OCI-LY1 (cell line): ENCODE measurements at regions not wholly inside any gene's neighbourhood (a gene's known extent, or its start where the extent isn't known, plus 50 kb on each side); places are given as distances from the start of the nearest gene placed in this dataset.

Experiments used
- H2AFZ ChIP-seq: fragments of 200-600 bp; sonication (generic), shearing (Covaris generic); 2 replicates; pipeline ENCODE4 v1.6.0; 2014; ENCODE audit warnings: antibody characterized with exemption, mild to moderate bottlenecking, low read length
- H3F3A ChIP-seq: fragments of 200-600 bp; sonication (generic), shearing (Covaris generic); 2 replicates; pipeline ENCODE4 v1.6.0; 2014; ENCODE audit warnings: mild to moderate bottlenecking, antibody characterized with exemption, low read length, moderate library complexity; ENCODE audit not compliant: insufficient read depth
- H3K27ac ChIP-seq: fragments of 200-600 bp; sonication (generic); 2 replicates; pipeline ENCODE4 v1.5.1; 2014; ENCODE audit warnings: low read length, mixed run types, mild to moderate bottlenecking, low read depth; ENCODE audit not compliant: poor library complexity, severe bottlenecking
- H3K27me3 ChIP-seq: fragments of 200-600 bp; sonication (generic); 2 replicates; pipeline ENCODE4 v1.6.0; 2014; ENCODE audit warnings: antibody characterized with exemption, mild to moderate bottlenecking, low read length, moderate library complexity; ENCODE audit not compliant: insufficient read depth
- H3K36me3 ChIP-seq: fragments of 200-600 bp; sonication (generic); 2 replicates; pipeline ENCODE4 v1.6.1; 2014; ENCODE audit warnings: mild to moderate bottlenecking, antibody characterized with exemption, low read length, moderate library complexity, mixed read lengths; ENCODE audit not compliant: insufficient read depth
- H3K4me1 ChIP-seq: fragments of 200-600 bp; sonication (generic); 2 replicates; pipeline ENCODE4 v1.5.1; 2014; ENCODE audit warnings: mild to moderate bottlenecking, low read length, moderate library complexity; ENCODE audit not compliant: insufficient read depth, severe bottlenecking
- H3K4me2 ChIP-seq: fragments of 200-600 bp; sonication (generic), shearing (Covaris generic); 2 replicates; pipeline ENCODE4 v1.6.1; 2014; ENCODE audit warnings: low read length
- H3K4me3 ChIP-seq: fragments of 200-600 bp; sonication (generic); 2 replicates; pipeline ENCODE4 v1.5.1; 2014; ENCODE audit warnings: low read length, low read depth, mild to moderate bottlenecking, mixed read lengths; ENCODE audit not compliant: poor library complexity, severe bottlenecking
- H3K79me2 ChIP-seq: fragments of 200-600 bp; shearing (Covaris generic); 2 replicates; pipeline ENCODE4 v1.6.1; 2016; ENCODE audit warnings: mixed run types, low read length, mixed read lengths; ENCODE audit not compliant: insufficient read depth
- H3K9ac ChIP-seq: fragments of 200-600 bp; sonication (generic), shearing (Covaris generic); 2 replicates; pipeline ENCODE4 v1.6.1; 2014; ENCODE audit warnings: mild to moderate bottlenecking, low read length, mixed read lengths
- H3K9me2 ChIP-seq: fragments of 200-600 bp; sonication (generic), shearing (Covaris generic); 2 replicates; pipeline ENCODE4 v1.6.1; 2014; ENCODE audit warnings: low read depth, mild to moderate bottlenecking, low read length, mixed read lengths
- H3K9me3 ChIP-seq: fragments of 200-600 bp; shearing (Covaris generic); 2 replicates; pipeline ENCODE4 v1.6.1; 2014; ENCODE audit warnings: low read length, mixed read lengths
- H4K20me1 ChIP-seq: fragments of 200-600 bp; sonication (generic), shearing (Covaris generic); 2 replicates; pipeline ENCODE4 v1.6.0; 2016; ENCODE audit warnings: mild to moderate bottlenecking, low read length; ENCODE audit not compliant: insufficient read depth
- EZH2 ChIP-seq: fragments of 200-600 bp; sonication (generic), shearing (Covaris generic); IDR thresholded peaks from 2 replicates; pipeline ENCODE4 v1.8.0; 2017; ENCODE audit warnings: borderline replicate concordance, mixed run types, mild to moderate bottlenecking, antibody characterized with exemption, low read length, moderate library complexity, mixed read lengths
- TF ChIP-seq, protein P1 (sequence below): fragments of 200-600 bp; sonication (generic), shearing (Covaris generic); IDR thresholded peaks from 2 replicates; pipeline ENCODE4 v1.5.1; 2017; ENCODE audit warnings: mild to moderate bottlenecking, antibody characterized with exemption, low read length, moderate library complexity, mixed read lengths

DNA sequence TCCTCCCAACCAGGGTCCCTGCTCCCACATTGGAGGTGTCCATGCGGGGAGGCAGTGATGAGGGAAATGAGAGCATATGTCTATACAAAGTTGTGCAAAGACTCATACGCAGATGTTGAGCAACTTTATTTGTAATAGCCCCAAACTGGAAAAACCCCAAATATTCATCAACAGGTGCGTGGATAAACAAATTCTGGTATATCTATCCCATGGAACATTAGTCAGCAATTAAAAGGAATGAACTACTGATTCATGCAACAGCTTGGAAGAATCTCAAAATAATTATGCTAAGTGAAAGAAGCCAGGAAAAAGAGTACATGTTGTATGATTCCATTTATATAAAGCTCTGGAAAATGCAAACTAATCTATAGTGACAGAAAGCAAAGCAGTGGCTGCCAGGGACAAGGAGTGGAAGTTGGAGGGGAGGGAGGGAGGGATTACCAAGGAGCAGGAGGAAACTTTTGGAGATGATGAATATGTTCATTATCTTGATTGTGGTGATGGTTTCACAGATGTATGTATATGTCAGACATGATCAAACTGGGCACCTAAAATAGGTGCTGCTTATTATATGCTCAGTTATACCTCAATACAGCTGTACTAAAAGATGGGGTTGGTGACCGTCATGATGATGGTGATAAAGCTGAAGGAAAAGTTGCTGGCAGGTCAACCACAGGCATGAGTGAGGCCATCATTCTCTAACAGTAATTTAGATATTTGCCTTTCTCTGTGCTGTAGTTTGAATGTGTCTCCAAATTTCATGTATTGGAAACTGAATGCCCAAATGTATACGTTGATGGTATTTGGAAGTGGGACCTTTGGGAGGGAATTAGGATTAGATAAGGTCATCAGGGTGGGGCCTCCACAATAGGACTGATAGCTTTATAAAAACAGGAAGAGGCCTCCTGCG is 270.9 kb downstream of the CYP26B1 start:
- no peaks in the 10 kb centered on the region for H3K9me3 ChIP-seq
- no peak for TF ChIP-seq EZH2
- TF ChIP-seq, protein P1, sequence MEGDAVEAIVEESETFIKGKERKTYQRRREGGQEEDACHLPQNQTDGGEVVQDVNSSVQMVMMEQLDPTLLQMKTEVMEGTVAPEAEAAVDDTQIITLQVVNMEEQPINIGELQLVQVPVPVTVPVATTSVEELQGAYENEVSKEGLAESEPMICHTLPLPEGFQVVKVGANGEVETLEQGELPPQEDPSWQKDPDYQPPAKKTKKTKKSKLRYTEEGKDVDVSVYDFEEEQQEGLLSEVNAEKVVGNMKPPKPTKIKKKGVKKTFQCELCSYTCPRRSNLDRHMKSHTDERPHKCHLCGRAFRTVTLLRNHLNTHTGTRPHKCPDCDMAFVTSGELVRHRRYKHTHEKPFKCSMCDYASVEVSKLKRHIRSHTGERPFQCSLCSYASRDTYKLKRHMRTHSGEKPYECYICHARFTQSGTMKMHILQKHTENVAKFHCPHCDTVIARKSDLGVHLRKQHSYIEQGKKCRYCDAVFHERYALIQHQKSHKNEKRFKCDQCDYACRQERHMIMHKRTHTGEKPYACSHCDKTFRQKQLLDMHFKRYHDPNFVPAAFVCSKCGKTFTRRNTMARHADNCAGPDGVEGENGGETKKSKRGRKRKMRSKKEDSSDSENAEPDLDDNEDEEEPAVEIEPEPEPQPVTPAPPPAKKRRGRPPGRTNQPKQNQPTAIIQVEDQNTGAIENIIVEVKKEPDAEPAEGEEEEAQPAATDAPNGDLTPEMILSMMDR: no peak
- H3F3A ChIP-seq: no peaks in the 10 kb centered on the region
- no peaks in the 10 kb centered on the region for H3K9me2 ChIP-seq
- no peaks in the 10 kb centered on the region for H4K20me1 ChIP-seq
- no peaks in the 10 kb centered on the region for H3K4me1 ChIP-seq
- no peak overlapping the region for H2AFZ ChIP-seq
- no peak overlapping the region for H3K4me2 ChIP-seq
- H3K36me3 ChIP-seq: no peaks in the 10 kb centered on the region
- no peaks in the 10 kb centered on the region for H3K27me3 ChIP-seq
- H3K4me3 ChIP-seq: no peak overlapping the region
- no peak overlapping the region for H3K9ac ChIP-seq
- no peak overlapping the region for H3K27ac ChIP-seq
- no peaks in the 10 kb centered on the region for H3K79me2 ChIP-seq

DNA sequence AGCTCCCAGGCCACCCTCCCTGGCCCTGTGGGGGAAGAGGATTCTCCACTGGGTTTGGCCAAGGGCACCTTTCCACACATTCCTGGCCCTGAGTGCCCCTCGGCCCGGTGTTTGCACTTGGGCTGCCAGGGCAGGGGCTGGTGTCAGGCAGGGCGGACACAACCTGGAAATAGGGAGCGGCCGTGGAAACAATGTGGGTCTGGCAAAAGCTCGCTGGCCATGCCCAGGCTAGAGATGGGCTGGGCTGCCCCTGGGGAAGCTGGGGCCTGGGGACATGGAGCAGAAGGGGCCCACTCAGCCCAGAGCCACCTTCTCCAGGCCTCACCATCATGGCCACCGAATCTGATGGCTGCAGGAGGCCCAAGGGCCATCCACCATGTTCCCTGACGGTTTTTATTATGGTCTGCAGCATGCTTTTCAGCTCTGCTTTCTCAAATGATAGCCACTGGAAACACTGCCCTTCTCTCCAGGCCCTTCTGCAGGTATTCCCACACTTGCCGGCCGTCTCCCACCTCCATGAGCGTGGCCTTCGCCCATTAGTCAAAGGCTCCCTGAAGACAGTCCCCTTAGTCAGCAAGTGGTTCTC is 275.1 kb downstream of the CYP26B1 start:
- H3K36me3 ChIP-seq: no peaks in the 10 kb centered on the region
- no peak for TF ChIP-seq EZH2
- TF ChIP-seq, protein P1: no peak
- H3K4me3 ChIP-seq: no peak overlapping the region
- H4K20me1 ChIP-seq: no peaks in the 10 kb centered on the region
- H3K27ac ChIP-seq: no peak overlapping the region
- no peaks in the 10 kb centered on the region for H3K79me2 ChIP-seq
- no peaks in the 10 kb centered on the region for H3F3A ChIP-seq
- no peaks in the 10 kb centered on the region for H3K9me3 ChIP-seq
- no peaks in the 10 kb centered on the region for H3K4me1 ChIP-seq
- no peaks in the 10 kb centered on the region for H3K27me3 ChIP-seq
- no peak overlapping the region for H3K9ac ChIP-seq
- no peak overlapping the region for H3K4me2 ChIP-seq
- H2AFZ ChIP-seq: no peak overlapping the region
- H3K9me2 ChIP-seq: no peaks in the 10 kb centered on the region

DNA sequence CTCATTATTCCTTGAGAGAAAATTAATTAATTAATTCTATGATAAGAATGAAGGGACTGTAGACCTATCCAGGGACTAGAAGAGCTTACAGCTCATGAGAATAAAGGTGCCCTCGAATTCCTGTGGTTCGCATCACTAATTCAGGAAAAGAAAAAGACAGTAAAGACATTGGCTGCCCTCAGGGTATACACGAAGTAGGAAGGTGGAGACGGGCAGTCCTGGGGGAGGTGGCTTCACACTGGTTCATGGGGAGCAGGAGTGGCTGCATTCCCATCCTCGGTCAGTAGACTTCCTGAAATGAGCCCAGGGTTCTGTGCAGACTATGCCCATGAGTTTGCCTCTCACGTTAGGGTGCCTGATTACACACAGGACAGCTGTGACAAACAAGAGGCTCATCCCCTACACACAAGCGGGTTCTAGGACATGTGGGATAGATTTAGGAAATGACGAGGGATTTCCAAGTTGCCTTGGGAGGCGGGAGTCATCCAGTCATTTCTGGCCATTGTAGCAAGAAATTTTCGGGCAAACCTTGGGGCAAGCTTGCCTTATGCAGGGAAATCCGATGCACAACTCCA is 282.2 kb downstream of the CYP26B1 start:
- Histone ChIP-seq H3K4me3 (no peak overlapping the region), H3K36me3 (no peaks in the 10 kb centered on the region), H3F3A (no peaks in the 10 kb centered on the region), H3K4me2 (no peak overlapping the region), H3K27me3 (no peaks in the 10 kb centered on the region), H4K20me1 (no peaks in the 10 kb centered on the region), H3K79me2 (no peaks in the 10 kb centered on the region), H3K4me1 (no peaks in the 10 kb centered on the region), H3K9me2 (no peaks in the 10 kb centered on the region), H3K9ac (no peak overlapping the region), H3K27ac (no peak overlapping the region), H2AFZ (no peak overlapping the region), H3K9me3 (no peaks in the 10 kb centered on the region)
- TF ChIP-seq, protein P1: no peak
- TF ChIP-seq EZH2: no peak
